Loucy (cell line): ENCODE measurements at regions not wholly inside any gene's neighbourhood (a gene's known extent, or its start where the extent isn't known, plus 50 kb on each side); places are given as distances from the start of the nearest gene placed in this dataset.

Experiments used
- EZH2phosphoT487 ChIP-seq: fragments of 200-600 bp; IDR thresholded peaks from 2 replicates; pipeline ENCODE4 v1.6.1; 2018; ENCODE audit warnings: antibody characterized with exemption, mild to moderate bottlenecking, moderate library complexity, borderline replicate concordance
- TF ChIP-seq, protein P1 (sequence below): fragments of 200-600 bp; sonication (generic); conservative IDR thresholded peaks from 2 replicates; pipeline ENCODE4 v1.5.1; 2014; ENCODE audit warnings: mild to moderate bottlenecking, antibody characterized with exemption, low read length

- TF ChIP-seq, protein P1, sequence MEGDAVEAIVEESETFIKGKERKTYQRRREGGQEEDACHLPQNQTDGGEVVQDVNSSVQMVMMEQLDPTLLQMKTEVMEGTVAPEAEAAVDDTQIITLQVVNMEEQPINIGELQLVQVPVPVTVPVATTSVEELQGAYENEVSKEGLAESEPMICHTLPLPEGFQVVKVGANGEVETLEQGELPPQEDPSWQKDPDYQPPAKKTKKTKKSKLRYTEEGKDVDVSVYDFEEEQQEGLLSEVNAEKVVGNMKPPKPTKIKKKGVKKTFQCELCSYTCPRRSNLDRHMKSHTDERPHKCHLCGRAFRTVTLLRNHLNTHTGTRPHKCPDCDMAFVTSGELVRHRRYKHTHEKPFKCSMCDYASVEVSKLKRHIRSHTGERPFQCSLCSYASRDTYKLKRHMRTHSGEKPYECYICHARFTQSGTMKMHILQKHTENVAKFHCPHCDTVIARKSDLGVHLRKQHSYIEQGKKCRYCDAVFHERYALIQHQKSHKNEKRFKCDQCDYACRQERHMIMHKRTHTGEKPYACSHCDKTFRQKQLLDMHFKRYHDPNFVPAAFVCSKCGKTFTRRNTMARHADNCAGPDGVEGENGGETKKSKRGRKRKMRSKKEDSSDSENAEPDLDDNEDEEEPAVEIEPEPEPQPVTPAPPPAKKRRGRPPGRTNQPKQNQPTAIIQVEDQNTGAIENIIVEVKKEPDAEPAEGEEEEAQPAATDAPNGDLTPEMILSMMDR = no peak
- no peak for TF ChIP-seq EZH2phosphoT487
Observed at GRCh38 chr6:144736763-144737162, 451.6 kb downstream of the UTRN start.
